SK-N-SH treated with all-trans-retinoic acid at 6 μM for 48 hours (cell line): ENCODE measurements at regions not wholly inside any gene's neighbourhood (a gene's known extent, or its start where the extent isn't known, plus 50 kb on each side); places are given as distances from the start of the nearest gene placed in this dataset.

Source experiments
- ATAC-seq: fragments of 200-7000 bp; cut with Tn5 transposase; 3 replicates; pipeline ENCODE4 v1.9.1; 2020; ENCODE audit warnings: mild to moderate bottlenecking, moderate library complexity
- ARNTL ChIP-seq: fragments of 450-650 bp; formaldehyde crosslinking; IDR thresholded peaks from 2 replicates; pipeline ENCODE4 v1.5.0; 2020; ENCODE audit warnings: low read depth, mild to moderate bottlenecking, moderate library complexity, borderline replicate concordance
- BACH2 ChIP-seq: fragments of 250-450 bp; sonication (Bioruptor Pico); IDR thresholded peaks from 2 replicates; pipeline ENCODE4 v1.9.0; 2021; ENCODE audit warnings: mild to moderate bottlenecking, borderline replicate concordance
- CREB5 ChIP-seq: fragments of 250-450 bp; sonication (Bioruptor Pico); IDR thresholded peaks from 2 replicates; pipeline ENCODE4 v1.5.1; 2020; ENCODE audit warnings: low read depth, mild to moderate bottlenecking, moderate library complexity
- CSRNP3 ChIP-seq: fragments of 250-450 bp; sonication (Bioruptor Pico); IDR thresholded peaks from 2 replicates; pipeline ENCODE4 v1.5.1; 2021; ENCODE audit warnings: mild to moderate bottlenecking, moderate library complexity
- ESRRG ChIP-seq: fragments of 250-450 bp; sonication (Bioruptor Pico); IDR thresholded peaks from 2 replicates; pipeline ENCODE4 v1.6.1; 2021; ENCODE audit warnings: mild to moderate bottlenecking
- GLIS3 ChIP-seq: fragments of 250-450 bp; sonication (Bioruptor Pico); IDR thresholded peaks from 2 replicates; pipeline ENCODE4 v1.5.0; 2020; ENCODE audit warnings: mild to moderate bottlenecking, moderate library complexity
- ISL1 ChIP-seq: fragments of 250-450 bp; sonication (Bioruptor Pico); IDR thresholded peaks from 2 replicates; pipeline ENCODE4 v2.1.2; 2022; ENCODE audit warnings: mild to moderate bottlenecking, moderate library complexity
- POU6F1 ChIP-seq: fragments of 250-450 bp; sonication (Bioruptor Pico); IDR thresholded peaks from 2 replicates; pipeline ENCODE4 v1.8.0; 2021; ENCODE audit warnings: low read depth, mild to moderate bottlenecking, moderate library complexity, borderline replicate concordance
- PPARA ChIP-seq: fragments of 250-450 bp; sonication (Bioruptor Pico); IDR thresholded peaks from 2 replicates; pipeline ENCODE4 v1.5.0; 2020; ENCODE audit warnings: mild to moderate bottlenecking, borderline replicate concordance
- RARB ChIP-seq: fragments of 250-450 bp; sonication (Bioruptor Pico); IDR thresholded peaks from 2 replicates; pipeline ENCODE4 v1.8.0; 2021; ENCODE audit warnings: mild to moderate bottlenecking, moderate library complexity
- SNAI2 ChIP-seq: fragments of 250-450 bp; sonication (Bioruptor Pico); IDR thresholded peaks from 2 replicates; pipeline ENCODE4 v1.5.0; 2020; ENCODE audit warnings: mild to moderate bottlenecking, moderate library complexity
- TCF4 ChIP-seq: fragments of 250-450 bp; sonication (Bioruptor Pico); IDR thresholded peaks from 2 replicates; pipeline ENCODE4 v1.8.0; 2021; ENCODE audit warnings: mild to moderate bottlenecking, moderate library complexity, borderline replicate concordance
- TOX ChIP-seq: fragments of 250-450 bp; sonication (Bioruptor Pico); IDR thresholded peaks from 2 replicates; pipeline ENCODE4 v1.8.0; 2021; ENCODE audit warnings: mild to moderate bottlenecking, moderate library complexity, borderline replicate concordance
- TSHZ2 ChIP-seq: fragments of 250-450 bp; sonication (Bioruptor Pico); IDR thresholded peaks from 2 replicates; pipeline ENCODE4 v1.5.0; 2020; ENCODE audit warnings: mild to moderate bottlenecking, moderate library complexity
- ZC3H10 ChIP-seq: fragments of 250-450 bp; sonication (Bioruptor Pico); IDR thresholded peaks from 2 replicates; pipeline ENCODE4 v1.5.1; 2021; ENCODE audit warnings: mild to moderate bottlenecking, moderate library complexity
- ZFP3 ChIP-seq: fragments of 250-450 bp; sonication (Bioruptor Pico); IDR thresholded peaks from 2 replicates; pipeline ENCODE4 v1.5.0; 2020; ENCODE audit warnings: mild to moderate bottlenecking, moderate library complexity
- ZFP30 ChIP-seq: fragments of 450-650 bp; formaldehyde crosslinking; IDR thresholded peaks from 2 replicates; pipeline ENCODE4 v1.5.0; 2022; ENCODE audit warnings: mild to moderate bottlenecking, moderate library complexity
- ZNF565 ChIP-seq: fragments of 450-650 bp; formaldehyde crosslinking; conservative IDR thresholded peaks from 2 replicates; pipeline ENCODE4 v1.5.0; 2020; ENCODE audit warnings: low read depth, mild to moderate bottlenecking, moderate library complexity

GRCh38 chr2:21423854-21424253 is 300.1 kb downstream of the TDRD15 start (continued):
- TF ChIP-seq CSRNP3: no peak
- TF ChIP-seq ZFP3 (CRISPR knock-in tag): no peak
- no peak for TF ChIP-seq ARNTL
- TF ChIP-seq PPARA (CRISPR knock-in tag): no peak
- TF ChIP-seq GLIS3 (CRISPR knock-in tag): no peak
- no peak for TF ChIP-seq ISL1 (CRISPR knock-in tag)

GRCh38 chr2:21424375-21424774 is 300.6 kb downstream of the TDRD15 start:
- ATAC-seq: no peak
- TF ChIP-seq ZFP30 (CRISPR knock-in tag): no peak
- TF ChIP-seq ISL1 (CRISPR knock-in tag): no peak
- no peak for TF ChIP-seq TCF4 (CRISPR knock-in tag)
- no peak for TF ChIP-seq TSHZ2 (CRISPR knock-in tag)
- no peak for TF ChIP-seq SNAI2 (CRISPR knock-in tag)
- TF ChIP-seq CREB5 (CRISPR knock-in tag): no peak
- TF ChIP-seq PPARA (CRISPR knock-in tag): no peak
- TF ChIP-seq ZC3H10 (CRISPR knock-in tag): no peak
- no peak for TF ChIP-seq BACH2 (CRISPR knock-in tag)
- no peak for TF ChIP-seq POU6F1 (CRISPR knock-in tag)
- TF ChIP-seq ZNF565 (CRISPR knock-in tag): no peak
- no peak for TF ChIP-seq RARB (CRISPR knock-in tag)
- TF ChIP-seq CSRNP3: no peak

- TF ChIP-seq ESRRG (CRISPR knock-in tag) (no peak), ISL1 (CRISPR knock-in tag) (no peak), ZFP3 (CRISPR knock-in tag) (no peak), BACH2 (CRISPR knock-in tag) (no peak), ZFP30 (CRISPR knock-in tag) (no peak), ZNF565 (CRISPR knock-in tag) (no peak), SNAI2 (CRISPR knock-in tag) (no peak), ARNTL (no peak), RARB (CRISPR knock-in tag) (no peak), TOX (CRISPR knock-in tag) (no peak)
- no peak for ATAC-seq
These were observed 303.8 kb downstream of the TDRD15 start for GRCh38 chr2:21427606-21428005.

GRCh38 chr2:21428754-21429153 is 305.0 kb downstream of the TDRD15 start:
- no peak for TF ChIP-seq ZNF565 (CRISPR knock-in tag)
- TF ChIP-seq ESRRG (CRISPR knock-in tag): no peak
- TF ChIP-seq SNAI2 (CRISPR knock-in tag): no peak
- no peak for TF ChIP-seq RARB (CRISPR knock-in tag)
- TF ChIP-seq CSRNP3: no peak
- no peak for ATAC-seq
